ENCODE measurements at regions not wholly inside any gene's neighbourhood (a gene's known extent, or its start where the extent isn't known, plus 50 kb on each side); places are given as distances from the start of the nearest gene placed in this dataset.

- no peaks in the 10 kb centered on the region for H3K9me3 Mint-ChIP-seq
- peaks cover 10 to 24% of the 10 kb centered on the region in 2 donors for H3K27me3 Mint-ChIP-seq
- H3K27ac Mint-ChIP-seq, result no peak overlapping the region
- no peaks in the 10 kb centered on the region for H3K36me3 Mint-ChIP-seq
- ATAC-seq (replicated peaks), result no peak
- no peak for DNase-seq
- no peaks in the 10 kb centered on the region for H3K4me1 Mint-ChIP-seq
- H3K4me3 Mint-ChIP-seq, result no peak overlapping the region
Measured at GRCh38 chr6:148239215-148239614, 103.4 kb upstream of the SASH1 start.

GRCh38 chr6:148239801-148240460, 102.7 kb upstream of the SASH1 start:
- no peaks in the 10 kb centered on the region for H3K36me3 Mint-ChIP-seq
- no peak overlapping the region for H3K27ac Mint-ChIP-seq
- H3K4me1 Mint-ChIP-seq, result no peaks in the 10 kb centered on the region
- peaks cover 10 to 24% of the 10 kb centered on the region in 2 donors for H3K27me3 Mint-ChIP-seq
- H3K4me3 Mint-ChIP-seq, result no peak overlapping the region
- H3K9me3 Mint-ChIP-seq, result no peaks in the 10 kb centered on the region
- ATAC-seq (replicated peaks), result no peak
- no peak for DNase-seq

DNA sequence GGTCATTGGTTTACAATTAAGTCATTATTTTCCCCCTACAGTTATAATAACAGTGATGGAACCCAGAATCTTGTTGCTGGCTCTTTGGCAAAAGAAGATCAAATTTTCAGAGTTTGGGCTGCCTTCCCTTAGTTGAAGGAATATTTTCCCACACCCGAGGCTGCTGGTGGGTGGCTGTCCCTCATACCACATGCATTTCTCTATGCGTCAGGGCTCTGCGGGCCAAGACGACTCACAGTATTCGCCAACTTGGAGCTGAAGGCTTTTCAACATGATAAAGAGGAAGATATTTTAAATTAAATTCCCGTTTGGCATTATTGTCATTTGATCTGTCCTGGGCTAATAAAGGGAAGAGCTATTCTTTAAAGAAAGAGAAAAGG, 102.2 kb upstream of the SASH1 start:
- Mint-ChIP-seq H3K4me1 (no peaks in the 10 kb centered on the region), H3K36me3 (no peaks in the 10 kb centered on the region), H3K4me3 (no peak overlapping the region), H3K27me3 (peaks cover 10 to 24% of the 10 kb centered on the region in 2 donors), H3K27ac (no peak overlapping the region), H3K9me3 (no peaks in the 10 kb centered on the region)
- ATAC-seq (replicated peaks), result no peak
- no peak for DNase-seq

DNA sequence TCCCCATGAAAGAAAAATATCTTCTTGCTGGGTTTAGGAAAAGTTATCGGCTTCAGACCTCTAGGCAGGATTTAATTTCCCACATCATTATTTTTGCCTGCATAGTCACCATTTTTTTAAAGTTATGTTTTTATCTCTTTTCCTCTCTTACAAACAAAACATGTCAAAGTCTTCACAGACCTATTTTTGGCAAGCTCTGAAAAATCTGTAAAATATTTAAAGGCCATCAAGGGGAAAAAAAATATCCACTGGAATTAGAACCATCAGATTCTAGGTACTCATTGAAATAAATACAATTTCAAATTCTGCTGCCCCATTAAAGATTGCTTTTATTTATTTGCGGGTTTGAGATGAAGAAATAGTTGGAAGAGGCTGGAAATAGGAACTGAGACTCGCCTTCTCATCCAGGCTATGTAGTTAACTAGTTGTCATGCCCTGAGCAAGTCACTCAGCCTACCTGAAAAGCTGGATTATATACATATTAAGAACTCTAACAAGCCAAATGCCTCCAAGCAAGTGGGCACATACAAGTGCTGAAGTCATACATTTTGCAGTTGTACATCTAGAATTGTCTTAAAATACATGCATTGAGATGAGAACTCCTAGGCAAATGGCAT, 101.7 kb upstream of the SASH1 start:
- Mint-ChIP-seq H3K27me3 (peaks cover 11 to 24% of the 10 kb centered on the region in 2 donors), H3K9me3 (no peaks in the 10 kb centered on the region), H3K4me1 (no peaks in the 10 kb centered on the region), H3K36me3 (no peaks in the 10 kb centered on the region), H3K4me3 (no peak overlapping the region), H3K27ac (no peak overlapping the region)
- ATAC-seq (replicated peaks), result no peak
- no peak for DNase-seq

GRCh38 chr6:148242180-148242579, 100.5 kb upstream of the SASH1 start:
- H3K27me3 Mint-ChIP-seq, result peaks cover 13 to 24% of the 10 kb centered on the region in 2 donors
- ATAC-seq (replicated peaks) (no peak), DNase-seq (no peak)
- no peaks in the 10 kb centered on the region for H3K36me3 Mint-ChIP-seq
- H3K4me1 Mint-ChIP-seq, result no peaks in the 10 kb centered on the region
- no peaks in the 10 kb centered on the region for H3K9me3 Mint-ChIP-seq
- no peak overlapping the region for H3K27ac Mint-ChIP-seq
- H3K4me3 Mint-ChIP-seq, result no peak overlapping the region

GRCh38 chr6:148244217-148244935, 98.3 kb upstream of the SASH1 start:
- H3K4me3 Mint-ChIP-seq, result no peak overlapping the region
- ATAC-seq (replicated peaks), result no peak
- H3K4me1 Mint-ChIP-seq, result no peaks in the 10 kb centered on the region
- H3K9me3 Mint-ChIP-seq, result no peaks in the 10 kb centered on the region
- H3K27ac Mint-ChIP-seq, result no peak overlapping the region
- peaks cover 12 to 16% of the 10 kb centered on the region in 2 donors for H3K27me3 Mint-ChIP-seq
- DNase-seq, result no peak
- H3K36me3 Mint-ChIP-seq, result no peaks in the 10 kb centered on the region

- no peak overlapping the region for H3K4me3 Mint-ChIP-seq
- H3K27me3 Mint-ChIP-seq, result peaks cover 0 to 7% of the 10 kb centered on the region in 2 donors
- H3K9me3 Mint-ChIP-seq, result no peaks in the 10 kb centered on the region
- H3K36me3 Mint-ChIP-seq, result no peaks in the 10 kb centered on the region
- no peaks in the 10 kb centered on the region for H3K4me1 Mint-ChIP-seq
- DNase-seq (no peak), ATAC-seq (replicated peaks) (no peak)
- H3K27ac Mint-ChIP-seq, result no peak overlapping the region
Measured at GRCh38 chr6:148247386-148248063, 95.1 kb upstream of the SASH1 start.

DNA sequence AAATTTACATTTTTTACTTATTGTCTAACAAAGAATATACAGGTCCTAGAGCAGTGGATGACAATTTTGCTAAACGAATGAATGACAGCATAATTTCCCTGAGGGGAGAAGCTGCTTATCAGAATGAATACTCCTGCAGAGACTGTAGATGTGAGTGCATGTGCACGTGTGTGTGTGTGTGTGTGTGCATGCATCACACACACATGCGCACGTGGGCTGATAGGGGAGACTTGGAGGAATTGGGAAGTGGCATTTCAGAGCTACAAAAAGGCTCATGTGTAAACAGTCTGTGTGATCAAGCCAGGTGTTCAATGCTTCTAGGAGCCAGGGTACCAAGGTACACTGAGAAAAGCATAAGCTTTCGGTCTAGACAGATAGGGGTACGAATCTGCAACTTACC, 93.5 kb upstream of the SASH1 start:
- no peaks in the 10 kb centered on the region for H3K9me3 Mint-ChIP-seq
- H3K4me3 Mint-ChIP-seq, result no peak overlapping the region
- ATAC-seq (replicated peaks) (no peak), DNase-seq (no peak)
- no peaks in the 10 kb centered on the region for H3K4me1 Mint-ChIP-seq
- no peak overlapping the region for H3K27ac Mint-ChIP-seq
- H3K36me3 Mint-ChIP-seq, result no peaks in the 10 kb centered on the region
- H3K27me3 Mint-ChIP-seq, result peaks cover 0 to 7% of the 10 kb centered on the region in 2 donors

DNA sequence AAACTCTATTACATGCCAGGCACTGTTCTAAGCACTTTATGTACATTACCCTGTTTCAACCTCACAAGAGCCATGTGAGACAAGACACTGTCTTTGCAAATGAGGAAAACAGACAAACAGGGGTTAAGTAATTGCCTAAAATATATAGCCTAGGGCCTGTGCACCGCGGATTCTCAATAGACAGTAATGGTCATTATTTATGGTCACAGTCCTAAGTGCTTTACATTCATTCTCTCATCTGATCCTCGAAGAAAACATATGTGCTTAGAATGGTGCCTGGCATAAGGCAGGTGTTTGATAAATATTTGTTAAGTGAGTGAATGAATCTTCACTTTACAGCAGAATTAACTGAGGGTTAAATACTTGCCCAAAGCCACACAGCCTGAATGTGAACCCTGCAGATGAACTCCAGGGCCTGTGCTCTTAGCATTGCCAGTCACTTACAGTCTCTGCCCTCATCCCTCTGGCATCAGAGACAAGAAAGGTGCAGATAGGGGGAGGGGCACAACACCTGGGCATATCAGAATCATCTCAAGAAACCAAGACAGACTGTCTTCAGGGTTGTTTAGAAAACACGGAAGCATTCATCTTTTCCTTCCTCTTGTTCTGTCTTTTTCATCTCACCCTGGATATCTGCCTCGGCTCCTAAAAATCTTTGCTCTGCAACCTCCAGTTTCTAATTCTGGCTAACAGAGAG, 92.8 kb upstream of the SASH1 start:
- H3K9me3 Mint-ChIP-seq, result no peaks in the 10 kb centered on the region
- no peaks in the 10 kb centered on the region for H3K4me1 Mint-ChIP-seq
- H3K27me3 Mint-ChIP-seq, result peaks cover 0 to 7% of the 10 kb centered on the region in 2 donors
- H3K27ac Mint-ChIP-seq, result no peak overlapping the region
- ATAC-seq (replicated peaks) (no peak), DNase-seq (no peak)
- no peak overlapping the region for H3K4me3 Mint-ChIP-seq
- no peaks in the 10 kb centered on the region for H3K36me3 Mint-ChIP-seq

DNA sequence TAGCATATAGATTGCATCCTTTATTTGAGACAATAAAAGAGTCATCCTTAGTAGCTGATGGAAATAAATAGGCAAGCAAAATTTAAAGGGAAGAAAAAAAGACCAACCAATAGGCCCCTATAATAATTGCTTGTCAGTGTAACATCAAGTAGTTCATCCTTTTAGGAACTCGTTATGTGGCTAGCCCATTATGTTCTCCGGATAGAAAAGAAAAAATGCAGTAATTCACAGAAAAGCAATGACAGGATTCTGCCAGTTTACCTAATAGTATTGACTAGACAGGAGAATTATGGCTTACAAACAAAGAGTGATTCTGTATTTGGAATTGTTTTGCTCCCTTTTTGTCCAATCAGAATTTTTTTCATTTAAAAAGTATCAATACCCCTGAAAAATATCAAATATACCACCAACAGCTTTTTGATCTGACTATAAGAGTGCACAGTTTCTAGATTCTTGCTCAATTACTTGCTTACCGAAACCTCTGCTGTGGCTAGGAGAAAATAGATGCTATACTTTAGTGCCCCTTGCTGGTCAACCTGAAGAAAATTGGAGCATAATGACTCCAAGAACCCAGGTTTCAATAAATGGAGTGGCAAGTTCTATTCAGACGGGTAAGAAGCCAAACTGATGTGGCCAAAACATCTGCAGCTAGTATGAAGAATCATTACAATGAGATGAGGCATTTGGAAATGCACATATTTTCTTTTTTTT, 91.5 kb upstream of the SASH1 start:
- DNase-seq, result no peak
- ATAC-seq (replicated peaks), result peak in 1 of 2 donors; percentile 36
- Mint-ChIP-seq H3K9me3 (peaks cover 0 to 2% of the 10 kb centered on the region in 2 donors), H3K36me3 (no peaks in the 10 kb centered on the region), H3K27me3 (peaks cover 0 to 4% of the 10 kb centered on the region in 2 donors), H3K4me1 (no peaks in the 10 kb centered on the region), H3K4me3 (no peak overlapping the region), H3K27ac (no peak overlapping the region)

GRCh38 chr6:148251891-148252290, 90.7 kb upstream of the SASH1 start:
- Mint-ChIP-seq H3K4me1 (no peaks in the 10 kb centered on the region), H3K9me3 (peaks cover 0 to 2% of the 10 kb centered on the region in 2 donors), H3K27ac (no peak overlapping the region), H3K36me3 (no peaks in the 10 kb centered on the region), H3K4me3 (no peak overlapping the region), H3K27me3 (peaks cover 0 to 3% of the 10 kb centered on the region in 2 donors)
- no peak for DNase-seq
- no peak for ATAC-seq (replicated peaks)

GRCh38 chr6:148257810-148258209, 84.8 kb upstream of the SASH1 start:
- peaks cover 0 to 3% of the 10 kb centered on the region in 2 donors for H3K4me1 Mint-ChIP-seq
- no peak overlapping the region for H3K4me3 Mint-ChIP-seq
- DNase-seq, result no peak
- no peak for ATAC-seq (replicated peaks)
- H3K27me3 Mint-ChIP-seq, result peaks cover 6 to 21% of the 10 kb centered on the region in 2 donors
- no peak overlapping the region for H3K27ac Mint-ChIP-seq
- H3K36me3 Mint-ChIP-seq, result no peaks in the 10 kb centered on the region
- peaks cover 0 to 2% of the 10 kb centered on the region in 2 donors for H3K9me3 Mint-ChIP-seq

DNA sequence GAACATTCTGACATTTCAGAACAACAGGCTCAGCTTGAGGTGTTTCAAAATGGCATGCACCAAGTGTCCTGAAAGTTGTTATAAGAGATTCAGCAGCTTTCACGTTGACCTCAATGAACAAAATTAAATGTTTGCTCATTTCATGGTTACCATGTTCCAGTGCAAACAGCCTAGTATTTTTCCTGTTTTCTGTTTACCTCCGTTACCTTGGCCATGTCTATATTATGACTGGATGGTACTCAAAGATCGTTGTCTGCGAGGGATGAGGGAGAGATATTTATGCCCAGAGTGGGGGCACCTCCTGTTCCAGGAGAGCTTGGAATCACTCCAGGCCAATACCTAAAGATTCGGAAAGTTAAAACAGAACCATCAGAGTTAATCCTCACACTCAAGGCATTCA, 83.8 kb upstream of the SASH1 start:
- H3K36me3 Mint-ChIP-seq, result no peaks in the 10 kb centered on the region
- H3K27me3 Mint-ChIP-seq, result peaks cover 6 to 23% of the 10 kb centered on the region in 2 donors
- peaks cover 0 to 4% of the 10 kb centered on the region in 2 donors for H3K4me1 Mint-ChIP-seq
- ATAC-seq (replicated peaks) (no peak), DNase-seq (no peak)
- H3K9me3 Mint-ChIP-seq, result peaks cover 0 to 2% of the 10 kb centered on the region in 2 donors
- no peak overlapping the region for H3K27ac Mint-ChIP-seq
- H3K4me3 Mint-ChIP-seq, result no peak overlapping the region
